ENCODE measurements at regions not wholly inside any gene's neighbourhood (a gene's known extent, or its start where the extent isn't known, plus 50 kb on each side); places are given as distances from the start of the nearest gene placed in this dataset.

DNA sequence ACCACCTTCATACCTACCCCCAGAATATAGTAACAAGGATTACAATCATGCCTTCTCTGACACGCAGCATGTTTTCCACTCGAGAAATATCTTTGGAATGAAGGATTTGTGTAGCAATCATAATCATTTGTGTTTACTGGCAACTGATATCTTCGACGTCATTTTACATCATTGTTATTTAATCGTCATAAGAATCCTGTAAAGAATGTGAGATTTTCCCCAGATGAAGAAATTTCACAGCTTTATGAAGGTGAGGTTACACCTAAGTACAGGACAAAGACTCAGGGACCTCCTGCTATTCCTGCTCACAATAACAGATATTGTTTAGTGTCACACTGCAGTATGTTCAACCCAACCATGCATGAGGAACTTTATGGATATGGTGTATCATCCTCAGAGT is 198.2 kb upstream of the LDB2 start:
- no peak for DNase-seq (ENCODE audit: low spot score)
- Histone ChIP-seq H3K4me1 (ENCODE audit: insufficient read depth, poor library complexity, severe bottlenecking) (no peaks in the 10 kb centered on the region), H3K9me3 (ENCODE audit: severe bottlenecking) (no peaks in the 10 kb centered on the region), H3K27me3 (ENCODE audit: insufficient read depth, poor library complexity, severe bottlenecking) (peaks cover 3% of the 10 kb centered on the region), H3K4me3 (ENCODE audit: severe bottlenecking) (no peak overlapping the region), H3K27ac (ENCODE audit: poor library complexity, severe bottlenecking) (no peak overlapping the region), H3K36me3 (ENCODE audit: low read depth) (no peaks in the 10 kb centered on the region)
- no peak for ATAC-seq (ENCODE audit: low read depth)
- TF ChIP-seq, protein P1, sequence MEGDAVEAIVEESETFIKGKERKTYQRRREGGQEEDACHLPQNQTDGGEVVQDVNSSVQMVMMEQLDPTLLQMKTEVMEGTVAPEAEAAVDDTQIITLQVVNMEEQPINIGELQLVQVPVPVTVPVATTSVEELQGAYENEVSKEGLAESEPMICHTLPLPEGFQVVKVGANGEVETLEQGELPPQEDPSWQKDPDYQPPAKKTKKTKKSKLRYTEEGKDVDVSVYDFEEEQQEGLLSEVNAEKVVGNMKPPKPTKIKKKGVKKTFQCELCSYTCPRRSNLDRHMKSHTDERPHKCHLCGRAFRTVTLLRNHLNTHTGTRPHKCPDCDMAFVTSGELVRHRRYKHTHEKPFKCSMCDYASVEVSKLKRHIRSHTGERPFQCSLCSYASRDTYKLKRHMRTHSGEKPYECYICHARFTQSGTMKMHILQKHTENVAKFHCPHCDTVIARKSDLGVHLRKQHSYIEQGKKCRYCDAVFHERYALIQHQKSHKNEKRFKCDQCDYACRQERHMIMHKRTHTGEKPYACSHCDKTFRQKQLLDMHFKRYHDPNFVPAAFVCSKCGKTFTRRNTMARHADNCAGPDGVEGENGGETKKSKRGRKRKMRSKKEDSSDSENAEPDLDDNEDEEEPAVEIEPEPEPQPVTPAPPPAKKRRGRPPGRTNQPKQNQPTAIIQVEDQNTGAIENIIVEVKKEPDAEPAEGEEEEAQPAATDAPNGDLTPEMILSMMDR (IDR thresholded peaks at IDR 0.05; ENCODE audit: poor library complexity, severe bottlenecking) = no peak

DNA sequence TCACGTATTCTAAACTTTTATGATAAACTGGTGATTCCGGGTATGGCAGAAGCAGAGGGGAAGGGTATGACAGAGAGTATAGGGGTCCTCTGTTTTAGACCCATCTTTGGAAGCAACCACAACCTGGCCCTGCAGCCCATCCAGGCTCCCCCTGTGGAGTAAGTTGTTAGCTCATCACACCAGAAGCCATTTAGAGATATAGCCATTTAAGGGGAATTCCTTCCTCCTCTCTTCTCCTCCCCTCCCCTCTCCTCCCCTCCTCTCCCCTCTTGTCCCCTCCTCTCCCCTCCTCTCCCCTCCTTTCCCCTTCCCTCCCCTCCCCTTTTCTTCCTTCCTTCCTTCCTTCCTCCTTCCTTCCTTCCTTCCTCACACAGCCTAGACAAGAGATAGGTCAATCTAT is 197.3 kb upstream of the LDB2 start:
- H3K36me3 ChIP-seq (ENCODE audit: low read depth) = no peaks in the 10 kb centered on the region

DNA sequence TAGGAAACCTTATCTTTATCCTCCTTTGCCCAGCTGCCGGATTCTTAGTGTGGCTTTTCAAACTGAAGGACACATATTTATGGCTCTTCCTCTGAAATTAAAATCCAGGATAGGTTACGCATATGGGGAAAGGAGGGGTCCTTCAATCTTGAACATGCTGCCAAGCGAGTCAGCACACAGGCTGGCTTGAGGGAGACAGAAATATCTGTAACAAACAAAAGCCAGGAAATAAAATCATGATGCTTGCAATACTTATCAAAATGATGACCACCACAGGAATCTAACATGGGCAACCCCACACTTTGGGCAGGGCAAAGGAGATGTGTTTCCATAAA is 196.4 kb upstream of the LDB2 start:
- ATAC-seq (ENCODE audit: low read depth) = no peak
- Histone ChIP-seq H3K27ac (ENCODE audit: poor library complexity, severe bottlenecking) (no peak overlapping the region), H3K9me3 (ENCODE audit: severe bottlenecking) (no peaks in the 10 kb centered on the region), H3K4me1 (ENCODE audit: insufficient read depth, poor library complexity, severe bottlenecking) (no peaks in the 10 kb centered on the region), H3K27me3 (ENCODE audit: insufficient read depth, poor library complexity, severe bottlenecking) (peaks cover 3% of the 10 kb centered on the region), H3K36me3 (ENCODE audit: low read depth) (no peaks in the 10 kb centered on the region), H3K4me3 (ENCODE audit: severe bottlenecking) (no peak overlapping the region)
- TF ChIP-seq, protein P1 (IDR thresholded peaks at IDR 0.05; ENCODE audit: poor library complexity, severe bottlenecking) = no peak
- no peak for DNase-seq (ENCODE audit: low spot score)

More for the DNA sequence above, 197.3 kb upstream of the LDB2 start:
- peaks cover 3% of the 10 kb centered on the region for H3K27me3 ChIP-seq (ENCODE audit: insufficient read depth, poor library complexity, severe bottlenecking)
- no peak overlapping the region for H3K4me3 ChIP-seq (ENCODE audit: severe bottlenecking)
- TF ChIP-seq, protein P1 (IDR thresholded peaks at IDR 0.05; ENCODE audit: poor library complexity, severe bottlenecking) = no peak
- H3K9me3 ChIP-seq (ENCODE audit: severe bottlenecking) = no peaks in the 10 kb centered on the region
- DNase-seq (ENCODE audit: low spot score) = no peak
- ATAC-seq (ENCODE audit: low read depth) = no peak
- no peaks in the 10 kb centered on the region for H3K4me1 ChIP-seq (ENCODE audit: insufficient read depth, poor library complexity, severe bottlenecking)
- H3K27ac ChIP-seq (ENCODE audit: poor library complexity, severe bottlenecking) = no peak overlapping the region

DNA sequence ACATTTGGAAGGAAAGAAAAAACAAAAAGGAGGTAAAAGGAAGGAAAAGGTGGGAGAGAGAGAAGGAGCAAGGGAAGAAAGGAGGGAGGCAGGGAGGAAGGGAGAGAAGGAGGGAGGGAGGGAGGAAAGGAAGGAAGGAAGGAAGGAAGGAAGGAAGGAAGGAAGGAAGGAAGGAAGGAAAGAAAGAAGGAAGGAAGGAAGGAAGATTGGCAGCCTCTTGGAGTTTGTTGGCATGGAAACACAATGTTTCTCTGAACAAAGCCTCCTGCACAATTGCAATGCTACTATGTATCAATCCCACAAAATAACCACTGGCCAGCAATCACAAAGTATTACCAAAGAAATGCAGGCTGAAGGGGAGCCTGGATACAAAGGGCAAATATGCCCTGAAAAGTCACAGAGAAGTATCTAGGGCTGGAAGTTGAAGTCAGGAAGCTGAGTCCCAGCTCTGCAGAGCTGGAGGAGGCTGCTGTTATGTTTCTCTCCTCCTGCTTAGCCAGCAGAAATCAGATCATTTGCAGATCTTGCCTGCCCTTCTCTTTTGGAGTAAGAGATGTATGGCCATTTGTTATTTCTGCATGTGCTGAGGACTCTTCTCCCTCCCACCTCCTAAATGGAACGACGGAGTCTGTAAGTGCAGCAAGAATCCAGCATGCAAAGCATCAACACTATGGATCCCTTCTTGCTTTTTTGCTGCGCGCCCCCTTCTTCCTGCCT is 195.9 kb upstream of the LDB2 start:
- no peaks in the 10 kb centered on the region for H3K27me3 ChIP-seq (ENCODE audit: insufficient read depth, poor library complexity, severe bottlenecking)
- TF ChIP-seq, protein P1 (IDR thresholded peaks at IDR 0.05; ENCODE audit: poor library complexity, severe bottlenecking) = no peak
- ATAC-seq (ENCODE audit: low read depth) = no peak
- H3K4me1 ChIP-seq (ENCODE audit: insufficient read depth, poor library complexity, severe bottlenecking) = no peaks in the 10 kb centered on the region
- H3K27ac ChIP-seq (ENCODE audit: poor library complexity, severe bottlenecking) = no peak overlapping the region
- no peaks in the 10 kb centered on the region for H3K9me3 ChIP-seq (ENCODE audit: severe bottlenecking)
- no peak overlapping the region for H3K4me3 ChIP-seq (ENCODE audit: severe bottlenecking)
- no peak for DNase-seq (ENCODE audit: low spot score)
- no peaks in the 10 kb centered on the region for H3K36me3 ChIP-seq (ENCODE audit: low read depth)

DNA sequence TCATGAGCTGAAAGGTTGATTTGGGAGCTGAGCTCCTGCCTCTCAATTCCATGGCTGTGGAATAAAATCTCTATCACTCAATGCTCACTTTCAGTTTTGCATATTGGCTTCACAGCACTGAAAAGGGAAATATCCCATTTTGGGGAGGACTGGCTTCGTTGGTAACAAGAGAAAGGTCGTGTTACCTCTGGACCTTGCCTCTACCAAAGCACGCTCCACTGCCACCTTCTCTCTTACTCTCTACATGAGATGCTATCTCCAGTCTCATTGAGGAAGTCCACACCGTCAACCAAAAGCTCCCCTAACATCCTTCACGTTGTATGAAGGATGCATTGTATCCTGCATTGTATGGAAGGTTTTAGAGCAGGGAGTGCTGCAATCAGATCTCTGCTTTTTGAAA is 195.0 kb upstream of the LDB2 start:
- no peak for DNase-seq (ENCODE audit: low spot score)
- Histone ChIP-seq H3K4me3 (ENCODE audit: severe bottlenecking) (no peak overlapping the region), H3K27me3 (ENCODE audit: insufficient read depth, poor library complexity, severe bottlenecking) (no peaks in the 10 kb centered on the region), H3K9me3 (ENCODE audit: severe bottlenecking) (no peaks in the 10 kb centered on the region), H3K36me3 (ENCODE audit: low read depth) (no peaks in the 10 kb centered on the region), H3K27ac (ENCODE audit: poor library complexity, severe bottlenecking) (no peak overlapping the region), H3K4me1 (ENCODE audit: insufficient read depth, poor library complexity, severe bottlenecking) (no peaks in the 10 kb centered on the region)
- TF ChIP-seq, protein P1 (IDR thresholded peaks at IDR 0.05; ENCODE audit: poor library complexity, severe bottlenecking) = no peak
- ATAC-seq (ENCODE audit: low read depth) = no peak

Measured in RWPE2 (cell line).